Erythroblast (primary cell): ENCODE measurements at regions not wholly inside any gene's neighbourhood (a gene's known extent, or its start where the extent isn't known, plus 50 kb on each side); places are given as distances from the start of the nearest gene placed in this dataset.

Experiments
- DNase-seq, 2 experiments: peaks; one replicate each; lab custom pipeline; 2025; lab: John Stamatoyannopoulos, UW
- GATA1 ChIP-seq: IDR thresholded peaks from 2 replicates; pipeline ENCODE4 v1.6.1; 2011; ENCODE audit warnings: low read depth, mild to moderate bottlenecking, control low read depth, low read length, moderate library complexity
- POLR2A ChIP-seq: IDR thresholded peaks from 2 replicates; pipeline ENCODE4 v1.6.1; 2011; ENCODE audit warnings: mild to moderate bottlenecking, low read length

DNA sequence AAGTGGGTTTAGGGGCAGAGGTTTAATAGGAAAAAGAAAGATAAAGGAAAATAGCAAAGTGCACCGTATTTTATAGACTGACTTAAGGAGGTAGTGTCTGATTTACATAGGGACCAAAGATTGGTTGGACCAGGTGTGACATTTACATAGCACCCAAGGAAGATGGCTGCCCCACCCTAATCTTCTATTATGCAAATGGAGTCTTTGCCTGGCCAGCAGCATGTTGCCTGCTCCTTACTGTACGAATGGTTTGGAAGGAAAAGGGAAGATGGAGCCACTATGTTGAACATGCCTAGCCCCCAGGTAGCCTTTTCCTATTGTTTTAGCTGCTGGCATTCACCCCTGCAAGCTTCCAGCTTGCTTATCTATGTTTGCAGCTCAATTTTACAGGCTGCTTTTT, 146.2 kb upstream of the PDE5A start:
- DNase-seq: no peak
- no peak for TF ChIP-seq GATA1
- no peak for TF ChIP-seq POLR2A

- TF ChIP-seq POLR2A (no peak), GATA1 (no peak)
- no peak for DNase-seq
These were observed 137.3 kb upstream of the PDE5A start for GRCh38 chr4:119765951-119766350.

DNA sequence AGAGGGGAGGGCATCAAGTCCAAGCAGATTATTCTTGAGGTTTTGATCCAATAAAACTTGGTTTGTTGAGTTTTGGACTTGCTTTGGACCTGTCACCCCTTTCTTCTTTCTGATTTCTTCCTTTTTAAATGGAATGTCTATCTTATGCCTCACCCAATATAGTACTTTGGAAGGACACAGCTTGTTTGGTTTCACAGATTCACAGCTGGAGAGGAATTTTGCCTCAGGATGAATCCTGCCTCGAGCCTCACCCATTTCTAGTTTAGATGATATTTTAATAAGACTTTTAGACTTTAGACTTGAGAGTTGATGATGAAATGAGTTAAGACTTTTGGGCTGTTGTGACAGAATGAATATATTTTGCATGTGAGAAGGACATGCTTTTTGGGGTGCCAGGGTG, 136.9 kb upstream of the PDE5A start:
- TF ChIP-seq POLR2A (no peak), GATA1 (no peak)
- DNase-seq: no peak

DNA sequence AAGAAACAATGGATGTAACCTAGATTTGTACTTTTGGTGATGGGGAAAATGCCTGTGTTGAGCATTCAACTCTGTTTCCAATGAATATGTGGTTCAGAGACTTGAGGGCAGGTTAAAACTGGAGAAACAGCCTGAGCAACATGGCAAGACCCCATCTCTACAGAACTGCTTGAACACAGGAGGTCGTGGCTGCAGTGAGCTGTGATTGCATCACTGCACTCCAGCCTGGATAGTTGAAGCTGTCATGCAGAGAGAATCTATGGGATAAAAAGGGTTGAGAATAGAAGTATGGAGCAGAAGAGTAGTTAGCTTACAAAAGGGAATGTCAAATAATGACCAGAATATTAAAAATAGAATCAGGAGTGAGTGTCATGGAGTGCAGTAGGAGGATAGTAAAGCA, 134.8 kb upstream of the PDE5A start:
- no peak for TF ChIP-seq POLR2A
- TF ChIP-seq GATA1: no peak
- no peak for DNase-seq

DNA sequence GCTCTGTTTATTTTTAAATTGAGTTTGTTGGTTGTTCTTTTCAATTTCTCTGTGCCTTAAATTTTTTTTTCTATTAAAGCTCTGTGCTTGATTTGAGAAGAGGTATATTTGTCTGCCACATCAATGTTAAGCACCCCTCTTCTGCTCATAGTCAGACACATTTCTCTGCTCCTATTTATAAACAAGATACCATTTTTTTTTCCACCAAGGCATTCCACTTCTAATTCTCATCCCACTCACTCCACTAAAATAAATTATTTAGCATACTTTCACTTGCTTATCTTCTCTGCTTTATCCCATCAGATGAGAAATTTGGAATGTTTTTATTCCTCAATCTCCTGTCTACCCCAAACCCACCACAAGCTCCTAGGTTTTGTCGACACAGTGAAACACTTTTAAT, 127.0 kb upstream of the PDE5A start:
- TF ChIP-seq POLR2A (no peak), GATA1 (no peak)
- no peak for DNase-seq

DNA sequence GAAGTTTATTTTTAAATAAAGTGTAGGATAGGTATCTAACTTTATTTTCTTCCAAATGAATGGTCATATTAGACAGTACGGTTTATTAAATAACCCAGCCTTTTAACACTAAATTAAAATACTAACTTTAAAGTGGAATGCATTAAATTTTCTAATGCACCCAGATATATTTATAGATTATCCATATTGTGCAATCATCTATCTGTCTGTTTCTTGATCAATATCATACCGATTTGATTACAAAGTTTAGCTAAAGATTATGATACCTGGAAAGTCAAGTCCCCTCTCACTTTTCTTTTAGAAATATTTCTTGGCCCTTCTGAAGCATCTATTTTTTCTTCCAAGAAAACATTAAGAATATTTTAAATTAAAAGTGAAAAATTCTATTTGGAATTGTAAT, 124.3 kb upstream of the PDE5A start:
- DNase-seq: no peak
- TF ChIP-seq GATA1 (no peak), POLR2A (no peak)

- TF ChIP-seq POLR2A (no peak), GATA1 (no peak)
- DNase-seq: no peak
These were observed 122.2 kb upstream of the PDE5A start for GRCh38 chr4:119750771-119751170.

- DNase-seq: no peak
- TF ChIP-seq GATA1: no peak
- TF ChIP-seq POLR2A: no peak
These were observed 121.4 kb upstream of the PDE5A start for GRCh38 chr4:119750048-119750447.

DNA sequence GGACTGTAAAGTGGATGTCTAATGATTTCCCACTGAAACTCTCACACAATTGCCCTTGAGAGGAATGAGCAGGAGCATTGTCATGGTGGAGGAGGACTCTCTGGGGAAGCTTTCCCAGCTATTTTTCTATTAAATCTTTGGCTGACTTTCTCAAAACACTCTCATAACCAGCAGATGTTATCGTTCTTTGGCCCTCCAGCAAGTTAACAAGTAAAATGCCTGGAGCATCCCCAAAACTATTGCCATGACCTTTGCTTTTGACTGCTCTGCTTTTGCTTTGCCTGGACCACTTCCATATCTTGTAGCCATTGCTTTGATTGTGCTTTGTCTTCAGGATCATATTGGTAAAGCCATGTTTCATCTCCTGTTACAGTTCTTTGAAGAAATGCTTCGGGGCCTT, 120.2 kb upstream of the PDE5A start:
- DNase-seq: no peak
- TF ChIP-seq GATA1 (no peak), POLR2A (no peak)

- TF ChIP-seq POLR2A (no peak), GATA1 (no peak)
- DNase-seq: no peak
These were observed 118.3 kb upstream of the PDE5A start for GRCh38 chr4:119746951-119747350.

GRCh38 chr4:119745351-119745750, 116.7 kb upstream of the PDE5A start:
- TF ChIP-seq GATA1 (no peak), POLR2A (no peak)
- DNase-seq: no peak

- no peak for DNase-seq
- TF ChIP-seq POLR2A: no peak
- TF ChIP-seq GATA1: no peak
These were observed 116.0 kb upstream of the PDE5A start for GRCh38 chr4:119744580-119744979.

- TF ChIP-seq POLR2A: no peak
- TF ChIP-seq GATA1: no peak
These were observed 115.0 kb upstream of the PDE5A start for GRCh38 chr4:119743644-119744043.

GRCh38 chr4:119739796-119740195, 111.2 kb upstream of the PDE5A start:
- no peak for DNase-seq
- TF ChIP-seq POLR2A (no peak), GATA1 (no peak)

More at GRCh38 chr4:119743644-119744043, 115.0 kb upstream of the PDE5A start:
- DNase-seq: no peak

DNA sequence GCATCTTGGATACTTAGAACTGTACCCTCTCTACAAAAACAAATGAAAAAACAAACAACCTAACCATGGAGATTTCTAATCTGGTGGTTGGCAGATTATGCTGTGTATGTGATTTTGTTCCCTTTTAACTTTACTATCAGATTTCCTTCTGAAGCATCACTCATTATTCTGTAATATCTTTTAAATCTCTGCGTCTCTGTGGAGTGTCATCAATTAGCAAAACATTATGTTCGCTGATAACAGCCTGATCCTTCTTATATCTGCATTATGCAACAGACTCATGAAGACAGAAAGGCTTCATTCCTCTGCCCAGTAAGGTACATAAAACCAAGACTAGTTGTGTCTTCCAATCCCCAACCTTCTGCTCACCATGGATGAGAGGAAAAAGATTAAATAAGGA, 110.3 kb upstream of the PDE5A start:
- DNase-seq: no peak
- TF ChIP-seq GATA1 (no peak), POLR2A (no peak)
